Naive thymus-derived CD4-positive, alpha-beta T cell (primary cell): ENCODE measurements at regions not wholly inside any gene's neighbourhood (a gene's known extent, or its start where the extent isn't known, plus 50 kb on each side); places are given as distances from the start of the nearest gene placed in this dataset.

ENCODE experiments used
- ATAC-seq: fragments of 150-1000 bp; cut with Tn5 transposase; 2 replicates; pipeline ENCODE4 v1.10.0; 2021; ENCODE audit warnings: mild to moderate bottlenecking, moderate library complexity
- CTCF ChIA-PET: fragments of 350-600 bp; sonication (Branson Sonifier 250); formaldehyde crosslinking; loops from one replicate; lab custom pipeline; 2021; ENCODE audit warnings: antibody characterized with exemption; lab: Charles Lee
- POLR2A ChIA-PET: fragments of 350-600 bp; sonication (Branson Sonifier 250); formaldehyde crosslinking; loops from one replicate; lab custom pipeline; 2021; ENCODE audit warnings: antibody characterized with exemption, inconsistent platforms; lab: Charles Lee
- DNase-seq, 9 donors: peaks; one replicate each; pipeline versions ENCODE4 v3.0.0 to v3.0.0-alpha.2; 2020 to 2022; ENCODE audit warnings: mixed read lengths in 1 of 9
- H3K27ac ChIP-seq: one replicate; pipeline ENCODE4 v1.7.0; 2013; ENCODE audit warnings: mild to moderate bottlenecking, low read depth, low read length, moderate library complexity
- H3K27me3 ChIP-seq, 2 donors: one replicate each; pipeline ENCODE4 v1.7.0; 2013; ENCODE audit warnings: low read length in 2 of 2, mild to moderate bottlenecking in 2 of 2, moderate library complexity in 2 of 2; ENCODE audit not compliant: control insufficient read depth in 2 of 2, insufficient read depth in 2 of 2
- H3K36me3 ChIP-seq, 3 experiments: 1 replicate in 2 of 3; 2 replicates in 1 of 3; pipeline ENCODE4 v1.7.0; 2013; ENCODE audit warnings: low read length in 3 of 3, mild to moderate bottlenecking in 3 of 3, moderate library complexity in 1 of 3; ENCODE audit not compliant: insufficient read depth in 3 of 3, control insufficient read depth in 2 of 3
- H3K4me1 ChIP-seq, 2 donors: one replicate each; pipeline ENCODE4 v1.7.0; 2013; ENCODE audit warnings: low read length in 2 of 2, mild to moderate bottlenecking in 2 of 2, moderate library complexity in 1 of 2; ENCODE audit not compliant: control insufficient read depth in 2 of 2, insufficient read depth in 2 of 2
- H3K4me3 ChIP-seq: 2 replicates; pipeline ENCODE4 v1.7.0; 2013; ENCODE audit warnings: mild to moderate bottlenecking, low read length
- H3K9me3 ChIP-seq, 3 experiments: 1 replicate in 2 of 3; 2 replicates in 1 of 3; pipeline ENCODE4 v1.7.0; 2013; ENCODE audit warnings: low read length in 3 of 3; ENCODE audit not compliant: control insufficient read depth in 2 of 3
- H3K27ac Mint-ChIP-seq, 9 donors: one replicate each; pipeline ENCODE4 v1.8.0; 2020 to 2022; ENCODE audit warnings: mixed read lengths in 9 of 9, mild to moderate bottlenecking in 8 of 9, moderate library complexity in 5 of 9, inconsistent platforms in 2 of 9
- H3K27me3 Mint-ChIP-seq, 5 donors: one replicate each; pipeline ENCODE4 v1.8.0; 2021 to 2022; ENCODE audit warnings: mixed read lengths in 5 of 5, mild to moderate bottlenecking in 1 of 5
- H3K36me3 Mint-ChIP-seq, 5 donors: one replicate each; pipeline ENCODE4 v1.8.0; 2020 to 2022; ENCODE audit warnings: mixed read lengths in 5 of 5, mild to moderate bottlenecking in 3 of 5, inconsistent platforms in 1 of 5
- H3K4me1 Mint-ChIP-seq, 7 donors: one replicate each; pipeline ENCODE4 v1.8.0; 2020 to 2022; ENCODE audit warnings: mixed read lengths in 7 of 7, mild to moderate bottlenecking in 3 of 7, inconsistent platforms in 1 of 7
- H3K4me3 Mint-ChIP-seq, 10 donors: one replicate each; pipeline ENCODE4 v1.8.0; 2020 to 2022; ENCODE audit warnings: mild to moderate bottlenecking in 10 of 10, mixed read lengths in 10 of 10, moderate library complexity in 6 of 10, inconsistent platforms in 2 of 10
- H3K9me3 Mint-ChIP-seq, 11 donors: one replicate each; pipeline ENCODE4 v1.8.0; 2020 to 2022; ENCODE audit warnings: mixed read lengths in 11 of 11, mild to moderate bottlenecking in 4 of 11, inconsistent platforms in 1 of 11, moderate library complexity in 1 of 11
- intact Hi-C, 2 donors: fragments of 100-400 bp; cut with micrococcal nuclease; formaldehyde crosslinking; loops; one replicate each; pipeline ENCODE4 v1.15.1; 2023

DNA sequence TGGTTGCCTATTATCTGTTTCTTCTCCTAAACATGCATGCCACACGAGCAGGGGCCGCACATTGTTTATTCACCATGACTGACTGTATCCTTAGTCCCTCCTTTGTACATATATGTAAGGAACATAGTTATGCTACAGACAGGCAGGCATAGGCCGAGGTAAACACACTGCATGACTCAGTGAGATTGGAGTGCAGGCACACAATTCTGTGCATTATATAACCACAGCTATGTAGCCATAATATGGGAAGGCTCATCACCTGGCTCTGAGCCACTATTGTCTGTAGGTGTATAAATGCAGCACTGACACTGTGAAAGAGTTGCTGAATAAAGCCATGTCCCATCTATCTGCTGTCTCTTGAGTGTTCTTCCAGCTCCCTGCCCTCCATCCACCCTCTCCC lies 431.6 kb downstream of the IDS start:
- ATAC-seq (no peak), DNase-seq (no peak)
- intact Hi-C loops, result no loop called here
- H3K4me1 ChIP-seq, result peaks cover 0 to 4% of the 10 kb centered on the region in 2 donors
- H3K27me3 ChIP-seq, result no peaks in the 10 kb centered on the region
- no peaks in the 10 kb centered on the region for H3K36me3 ChIP-seq
- Mint-ChIP-seq H3K4me1 (peaks cover 0 to 6% (median 4%) of the 10 kb centered on the region in 7 donors), H3K36me3 (no peaks in the 10 kb centered on the region), H3K27me3 (no peaks in the 10 kb centered on the region), H3K9me3 (peaks cover 0 to 1% (median 0%) of the 10 kb centered on the region in 11 donors), H3K4me3 (no peak overlapping the region), H3K27ac (peak overlapping the region in 1 of 9 donors; percentile 9)
- POLR2A ChIA-PET, result no interaction called here
- CTCF ChIA-PET, result no interaction called here
- no peak overlapping the region for H3K27ac ChIP-seq
- H3K4me3 ChIP-seq, result no peak overlapping the region
- H3K9me3 ChIP-seq, result no peaks in the 10 kb centered on the region

DNA sequence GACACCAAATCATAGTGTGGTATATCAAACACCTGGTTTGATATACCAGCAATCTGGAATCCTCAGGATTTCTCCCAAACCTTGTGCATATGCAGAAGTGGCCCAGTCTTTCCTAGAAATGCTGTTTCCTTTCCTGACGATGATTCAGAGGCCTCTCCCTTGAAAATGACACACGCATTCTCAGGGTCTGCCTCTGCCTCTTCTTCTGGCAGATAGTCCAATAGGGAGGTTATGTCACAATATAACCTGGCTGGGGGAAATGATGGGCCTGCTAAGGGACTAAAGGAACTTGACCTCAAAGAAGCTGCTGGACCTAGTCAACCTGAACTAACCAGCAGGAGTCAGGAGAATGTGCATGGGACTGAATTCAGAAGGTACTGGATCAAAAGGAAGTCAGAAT lies 435.2 kb downstream of the IDS start:
- H3K9me3 Mint-ChIP-seq, result peaks cover 0 to 2% (median 0%) of the 10 kb centered on the region in 11 donors
- Histone ChIP-seq H3K27me3 (no peaks in the 10 kb centered on the region), H3K9me3 (no peaks in the 10 kb centered on the region), H3K27ac (no peak overlapping the region), H3K4me1 (peaks cover 0 to 4% of the 10 kb centered on the region in 2 donors), H3K4me3 (no peak overlapping the region), H3K36me3 (no peaks in the 10 kb centered on the region)
- POLR2A ChIA-PET, result no interaction called here
- DNase-seq, result no peak
- CTCF ChIA-PET, result no interaction called here
- no peak overlapping the region for H3K4me3 Mint-ChIP-seq
- no peaks in the 10 kb centered on the region for H3K27me3 Mint-ChIP-seq
- peaks cover 0 to 6% (median 4%) of the 10 kb centered on the region in 7 donors for H3K4me1 Mint-ChIP-seq
- H3K27ac Mint-ChIP-seq, result no peak overlapping the region
- ATAC-seq, result no peak
- no peaks in the 10 kb centered on the region for H3K36me3 Mint-ChIP-seq
- intact Hi-C loops, result no loop called here

DNA sequence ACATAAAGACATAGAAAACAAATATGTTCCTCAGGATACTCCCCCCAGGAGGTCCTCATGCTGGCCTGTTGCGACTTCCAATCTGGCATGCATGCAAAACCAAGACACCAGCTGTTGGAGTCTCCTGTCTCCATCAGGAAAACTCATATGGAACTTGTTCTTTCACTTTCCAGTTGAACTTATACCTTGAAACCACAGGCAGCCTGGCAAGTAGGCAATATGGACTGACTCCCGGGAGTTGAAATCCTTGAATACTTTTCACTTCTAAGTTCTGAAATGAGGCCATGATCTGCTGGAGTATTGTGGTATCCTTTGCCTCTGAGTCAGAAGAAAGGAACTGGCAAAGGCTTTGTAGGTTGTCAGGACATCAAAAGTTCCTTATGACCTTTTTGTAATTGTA lies 444.2 kb downstream of the IDS start:
- no peaks in the 10 kb centered on the region for H3K9me3 ChIP-seq
- no peaks in the 10 kb centered on the region for H3K36me3 ChIP-seq
- intact Hi-C loops, result no loop called here
- H3K27ac ChIP-seq, result no peak overlapping the region
- no peaks in the 10 kb centered on the region for H3K36me3 Mint-ChIP-seq
- no peak overlapping the region for H3K27ac Mint-ChIP-seq
- POLR2A ChIA-PET, result no interaction called here
- no peaks in the 10 kb centered on the region for H3K4me1 Mint-ChIP-seq
- no peak overlapping the region for H3K4me3 ChIP-seq
- ATAC-seq (no peak), DNase-seq (no peak)
- no peaks in the 10 kb centered on the region for H3K27me3 Mint-ChIP-seq
- no peaks in the 10 kb centered on the region for H3K9me3 Mint-ChIP-seq
- H3K4me3 Mint-ChIP-seq, result no peak overlapping the region
- H3K4me1 ChIP-seq, result no peaks in the 10 kb centered on the region
- CTCF ChIA-PET, result no interaction called here
- no peaks in the 10 kb centered on the region for H3K27me3 ChIP-seq
